ENCODE measurements at regions not wholly inside any gene's neighbourhood (a gene's known extent, or its start where the extent isn't known, plus 50 kb on each side); places are given as distances from the start of the nearest gene placed in this dataset.

- Histone ChIP-seq H3K9me3 (no peaks in the 10 kb centered on the region), H3K4me3 (no peak overlapping the region), H3K27ac (no peak overlapping the region), H3K4me1 (no peaks in the 10 kb centered on the region), H3K36me3 (no peaks in the 10 kb centered on the region), H3K27me3 (no peaks in the 10 kb centered on the region)
- no peak for TF ChIP-seq CTCF (IDR thresholded peaks at IDR 0.05)
- no peak for DNase-seq (ENCODE audit: low spot score)
Measured at GRCh38 chr22:34904486-34904885, 161.5 kb upstream of the ISX start.

GRCh38 chr22:34913826-34914225 is 152.1 kb upstream of the ISX start:
- Histone ChIP-seq H3K36me3 (no peaks in the 10 kb centered on the region), H3K4me3 (no peak overlapping the region), H3K9me3 (no peaks in the 10 kb centered on the region), H3K27ac (no peak overlapping the region), H3K27me3 (no peaks in the 10 kb centered on the region), H3K4me1 (no peaks in the 10 kb centered on the region)
- no peak for TF ChIP-seq CTCF (IDR thresholded peaks at IDR 0.05)
- DNase-seq (ENCODE audit: low spot score): no peak

GRCh38 chr22:34914846-34915245 is 151.1 kb upstream of the ISX start:
- no peak for DNase-seq (ENCODE audit: low spot score)
- no peaks in the 10 kb centered on the region for H3K9me3 ChIP-seq
- no peak for TF ChIP-seq CTCF (IDR thresholded peaks at IDR 0.05)
- no peak overlapping the region for H3K27ac ChIP-seq
- no peak overlapping the region for H3K4me3 ChIP-seq
- no peaks in the 10 kb centered on the region for H3K36me3 ChIP-seq
- no peaks in the 10 kb centered on the region for H3K4me1 ChIP-seq
- no peaks in the 10 kb centered on the region for H3K27me3 ChIP-seq

GRCh38 chr22:34917239-34917638 is 148.7 kb upstream of the ISX start:
- no peaks in the 10 kb centered on the region for H3K4me1 ChIP-seq
- no peaks in the 10 kb centered on the region for H3K36me3 ChIP-seq
- no peaks in the 10 kb centered on the region for H3K27me3 ChIP-seq
- no peak overlapping the region for H3K27ac ChIP-seq
- H3K9me3 ChIP-seq: no peaks in the 10 kb centered on the region
- TF ChIP-seq CTCF (IDR thresholded peaks at IDR 0.05): no peak
- DNase-seq (ENCODE audit: low spot score): no peak
- no peak overlapping the region for H3K4me3 ChIP-seq

- H3K36me3 ChIP-seq: no peaks in the 10 kb centered on the region
- no peaks in the 10 kb centered on the region for H3K27me3 ChIP-seq
- H3K27ac ChIP-seq: no peak overlapping the region
- TF ChIP-seq CTCF (IDR thresholded peaks at IDR 0.05): no peak
- DNase-seq (ENCODE audit: low spot score): no peak
- H3K4me1 ChIP-seq: no peaks in the 10 kb centered on the region
- H3K9me3 ChIP-seq: peaks cover 0 to 6% of the 10 kb centered on the region in 2 donors
- no peak overlapping the region for H3K4me3 ChIP-seq
Measured at GRCh38 chr22:34931026-34931425, 134.9 kb upstream of the ISX start.

- H3K4me1 ChIP-seq: no peaks in the 10 kb centered on the region
- DNase-seq (ENCODE audit: low spot score): no peak
- peaks cover 0 to 11% of the 10 kb centered on the region in 2 donors for H3K9me3 ChIP-seq
- H3K27ac ChIP-seq: no peak overlapping the region
- H3K4me3 ChIP-seq: no peak overlapping the region
- no peaks in the 10 kb centered on the region for H3K36me3 ChIP-seq
- H3K27me3 ChIP-seq: no peaks in the 10 kb centered on the region
- no peak for TF ChIP-seq CTCF (IDR thresholded peaks at IDR 0.05)
Measured at GRCh38 chr22:34934261-34934660, 131.7 kb upstream of the ISX start.

Data from right atrium auricular region (tissue), 2 donors.